ENCODE measurements at regions not wholly inside any gene's neighbourhood (a gene's known extent, or its start where the extent isn't known, plus 50 kb on each side); places are given as distances from the start of the nearest gene placed in this dataset.

- Histone ChIP-seq H3K79me2 (ENCODE audit: insufficient read depth) (no peaks in the 10 kb centered on the region), H3K4me2 (no peak overlapping the region), H3K4me3 (ENCODE audit: low read depth in 2 of 2, low read length in 1 of 2) (no peak overlapping the region), H2AFZ (ENCODE audit: low read depth) (no peak overlapping the region), H3F3A (replicated peaks; ENCODE audit: insufficient read depth) (no peaks in the 10 kb centered on the region), H3K36me3 (replicated peaks in 1 of 2; ENCODE audit: control insufficient read depth in 1 of 2, insufficient read depth in 2 of 2, low read length in 1 of 2) (no peaks in the 10 kb centered on the region), H3K27me3 (ENCODE audit: insufficient read depth) (no peaks in the 10 kb centered on the region), H3K4me1 (ENCODE audit: control insufficient read depth in 1 of 2, insufficient read depth in 2 of 2, low read depth in 1 of 2, low read length in 1 of 2) (no peaks in the 10 kb centered on the region), H3K9me3 (no peaks in the 10 kb centered on the region), H3K9ac (no peak overlapping the region), H3K9me2 (no peaks in the 10 kb centered on the region), H3K27ac (ENCODE audit: low read depth in 2 of 2, low read length in 1 of 2) (no peak overlapping the region), H4K20me1 (ENCODE audit: insufficient read depth) (no peaks in the 10 kb centered on the region)
- ChIA-PET CTCF (no interaction called here), POLR2A (no interaction called here)
- no peak for DNase-seq
- no peak for TF ChIP-seq MAX (IDR thresholded peaks at IDR 0.05; ENCODE audit: low read depth)
- TF ChIP-seq NRF1 (IDR thresholded peaks at IDR 0.05; ENCODE audit: low read depth, low read length), result no peak
- TF ChIP-seq MXI1 (IDR thresholded peaks at IDR 0.05; ENCODE audit: low read depth, low read length), result no peak
- no peak for TF ChIP-seq GATA2 (CRISPR knock-in tag; IDR thresholded peaks at IDR 0.05)
Observed at GRCh38 chr4:12588582-12588981, 895.6 kb downstream of the RAB28 start.

- Histone ChIP-seq H3K4me2 (no peak overlapping the region), H3K36me3 (replicated peaks in 1 of 2; ENCODE audit: control insufficient read depth in 1 of 2, insufficient read depth in 2 of 2, low read length in 1 of 2) (no peaks in the 10 kb centered on the region), H3K27me3 (ENCODE audit: insufficient read depth) (no peaks in the 10 kb centered on the region), H3K9ac (no peak overlapping the region), H3F3A (replicated peaks; ENCODE audit: insufficient read depth) (no peaks in the 10 kb centered on the region), H4K20me1 (ENCODE audit: insufficient read depth) (no peaks in the 10 kb centered on the region), H3K27ac (ENCODE audit: low read depth in 2 of 2, low read length in 1 of 2) (no peak overlapping the region), H3K9me3 (no peaks in the 10 kb centered on the region), H3K9me2 (no peaks in the 10 kb centered on the region), H2AFZ (ENCODE audit: low read depth) (no peak overlapping the region), H3K79me2 (ENCODE audit: insufficient read depth) (no peaks in the 10 kb centered on the region), H3K4me1 (ENCODE audit: control insufficient read depth in 1 of 2, insufficient read depth in 2 of 2, low read depth in 1 of 2, low read length in 1 of 2) (no peaks in the 10 kb centered on the region), H3K4me3 (ENCODE audit: low read depth in 2 of 2, low read length in 1 of 2) (no peak overlapping the region)
- CTCF ChIA-PET, result interaction anchor here (0.9 kb wide), 1 partner anchor 8 kb away, joined by 3 read pairs; no protein-coding TSS in a partner anchor
- TF ChIP-seq TEAD4 (IDR thresholded peaks at IDR 0.05; ENCODE audit: borderline replicate concordance, insufficient read depth), result no peak
- TF ChIP-seq RXRA (IDR thresholded peaks at IDR 0.05; ENCODE audit: borderline replicate concordance, low read depth), result no peak
- no peak for TF ChIP-seq CHD2 (IDR thresholded peaks at IDR 0.05; ENCODE audit: low read length, partially characterized antibody)
- no peak for TF ChIP-seq FOSL2 (IDR thresholded peaks at IDR 0.05; ENCODE audit: borderline replicate concordance, low read depth)
- TF ChIP-seq REST (IDR thresholded peaks at IDR 0.05; ENCODE audit: low read depth, low read length), result no peak
- no peak for TF ChIP-seq USF2 (IDR thresholded peaks at IDR 0.05; ENCODE audit: borderline replicate concordance, low read depth, low read length)
- 16% methylated on average over 6 of the region's 6 CpGs for WGBS (ENCODE audit: low lambda C conversion rate)
- POLR2A ChIA-PET, result no interaction called here
- no peak for DNase-seq
Observed at GRCh38 chr4:12586242-12587006, 897.7 kb downstream of the RAB28 start.
